ENCODE measurements at regions not wholly inside any gene's neighbourhood (a gene's known extent, or its start where the extent isn't known, plus 50 kb on each side); places are given as distances from the start of the nearest gene placed in this dataset.
A peak's percentile ranks its signal among the peaks of the same experiment; 100 is the strongest.

DNA sequence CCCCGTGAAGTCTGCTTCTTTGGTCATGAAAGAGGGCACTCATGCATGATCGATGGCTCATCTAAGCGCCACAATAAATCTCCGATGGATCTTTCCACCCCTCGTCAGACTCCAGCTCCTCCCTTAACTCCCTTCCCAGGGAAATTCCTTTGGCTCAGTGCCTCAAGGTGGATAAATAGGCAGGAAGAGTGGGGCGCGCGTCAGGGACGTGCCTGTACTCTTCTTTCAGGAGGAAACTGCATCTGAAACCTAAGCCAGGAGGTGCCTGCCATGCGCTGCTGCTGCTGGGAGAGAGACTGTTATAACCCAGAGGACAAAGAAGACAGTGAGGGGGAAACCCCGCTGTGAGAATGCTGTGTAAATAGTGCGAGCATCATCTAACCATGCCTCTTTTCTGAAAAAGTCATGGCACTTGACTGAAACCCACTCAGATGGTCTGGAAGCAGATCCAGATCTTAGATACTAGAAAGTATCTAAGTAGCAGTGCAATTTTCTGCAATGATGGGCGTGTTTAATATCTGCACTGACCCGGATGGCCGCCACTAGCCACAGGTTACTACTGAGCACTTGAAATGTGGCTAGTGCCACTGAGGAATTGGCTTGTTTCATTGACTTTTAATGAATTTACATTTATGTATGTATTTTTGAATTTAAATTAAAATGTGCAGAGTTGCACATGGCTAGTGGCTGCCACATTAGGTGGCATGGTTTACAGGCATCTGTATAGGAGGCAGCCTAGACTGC is 120.3 kb upstream of the BASP1 start (continued):
- TF ChIP-seq, protein P1, sequence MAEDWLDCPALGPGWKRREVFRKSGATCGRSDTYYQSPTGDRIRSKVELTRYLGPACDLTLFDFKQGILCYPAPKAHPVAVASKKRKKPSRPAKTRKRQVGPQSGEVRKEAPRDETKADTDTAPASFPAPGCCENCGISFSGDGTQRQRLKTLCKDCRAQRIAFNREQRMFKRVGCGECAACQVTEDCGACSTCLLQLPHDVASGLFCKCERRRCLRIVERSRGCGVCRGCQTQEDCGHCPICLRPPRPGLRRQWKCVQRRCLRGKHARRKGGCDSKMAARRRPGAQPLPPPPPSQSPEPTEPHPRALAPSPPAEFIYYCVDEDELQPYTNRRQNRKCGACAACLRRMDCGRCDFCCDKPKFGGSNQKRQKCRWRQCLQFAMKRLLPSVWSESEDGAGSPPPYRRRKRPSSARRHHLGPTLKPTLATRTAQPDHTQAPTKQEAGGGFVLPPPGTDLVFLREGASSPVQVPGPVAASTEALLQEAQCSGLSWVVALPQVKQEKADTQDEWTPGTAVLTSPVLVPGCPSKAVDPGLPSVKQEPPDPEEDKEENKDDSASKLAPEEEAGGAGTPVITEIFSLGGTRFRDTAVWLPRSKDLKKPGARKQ (CRISPR knock-in tag; IDR thresholded peaks at IDR 0.05), result no peak

DNA sequence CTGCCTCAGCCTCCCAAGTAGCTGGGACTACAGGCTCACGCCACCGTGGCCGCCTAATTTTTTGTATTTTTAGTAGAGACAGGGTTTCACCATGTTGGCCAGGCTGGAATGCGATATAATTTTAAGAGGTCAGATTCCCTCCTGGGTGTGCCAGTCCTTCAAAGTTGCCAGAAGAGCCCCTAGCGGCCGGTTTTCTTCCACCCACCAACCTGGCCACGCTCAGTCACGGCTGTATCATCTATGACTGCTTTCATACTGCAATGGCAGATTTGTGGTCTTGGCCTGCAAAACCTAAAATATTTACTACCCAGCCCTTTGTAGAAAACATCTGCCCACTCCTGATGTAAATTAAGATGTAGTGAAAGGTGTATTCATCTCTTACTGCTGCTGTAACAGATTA is 117.5 kb upstream of the BASP1 start:
- Histone ChIP-seq H3K9me1 (ENCODE audit: control insufficient read depth, insufficient read depth, low read length) (no peaks in the 10 kb centered on the region), H3K4me3 (no peak overlapping the region), H3K9ac (ENCODE audit: insufficient read depth in 1 of 2, low read depth in 2 of 2, low read length in 2 of 2) (no peak overlapping the region), H3K27me3 (ENCODE audit: control insufficient read depth in 2 of 2, insufficient read depth in 2 of 2, low read length in 2 of 2) (peaks cover 5% of the 10 kb centered on the region in 2 experiments; a peak in 3 of 5 replicates), H3K4me2 (ENCODE audit: insufficient read depth, low read length) (no peak overlapping the region), H3K9me3 (replicated peaks; ENCODE audit: control insufficient read depth, insufficient read depth, low read depth, low read length) (no peaks in the 10 kb centered on the region), H4K20me1 (replicated peaks; ENCODE audit: control insufficient read depth, insufficient read depth, low read length) (no peaks in the 10 kb centered on the region; the same call in 1 of the 2 replicates), H3K36me3 (ENCODE audit: control insufficient read depth, insufficient read depth, low read length) (no peaks in the 10 kb centered on the region), H3K79me2 (ENCODE audit: control insufficient read depth, insufficient read depth, low read length) (no peaks in the 10 kb centered on the region), H3K27ac (ENCODE audit: extremely low read depth, low read depth, low read length) (no peak overlapping the region), H3K4me1 (replicated peaks in 1 of 2; ENCODE audit: control insufficient read depth in 2 of 2, insufficient read depth in 2 of 2, low read length in 2 of 2) (no peaks in the 10 kb centered on the region), H2AFZ (ENCODE audit: low read depth, low read length) (no peak overlapping the region)
- intact Hi-C loops (cut with micrococcal nuclease), result no loop called here
- ChIA-PET CTCF (ENCODE audit: low intra/inter-chr PET ratio) (no interaction called here), POLR2A (interaction anchor here (0.7 kb wide), 1 partner anchor 60 kb away, joined by 3 read pairs; no protein-coding TSS in a partner anchor)
- TF ChIP-seq ZNF184 (CRISPR knock-in tag; IDR thresholded peaks at IDR 0.05), result no peak
- TF ChIP-seq, protein P2, sequence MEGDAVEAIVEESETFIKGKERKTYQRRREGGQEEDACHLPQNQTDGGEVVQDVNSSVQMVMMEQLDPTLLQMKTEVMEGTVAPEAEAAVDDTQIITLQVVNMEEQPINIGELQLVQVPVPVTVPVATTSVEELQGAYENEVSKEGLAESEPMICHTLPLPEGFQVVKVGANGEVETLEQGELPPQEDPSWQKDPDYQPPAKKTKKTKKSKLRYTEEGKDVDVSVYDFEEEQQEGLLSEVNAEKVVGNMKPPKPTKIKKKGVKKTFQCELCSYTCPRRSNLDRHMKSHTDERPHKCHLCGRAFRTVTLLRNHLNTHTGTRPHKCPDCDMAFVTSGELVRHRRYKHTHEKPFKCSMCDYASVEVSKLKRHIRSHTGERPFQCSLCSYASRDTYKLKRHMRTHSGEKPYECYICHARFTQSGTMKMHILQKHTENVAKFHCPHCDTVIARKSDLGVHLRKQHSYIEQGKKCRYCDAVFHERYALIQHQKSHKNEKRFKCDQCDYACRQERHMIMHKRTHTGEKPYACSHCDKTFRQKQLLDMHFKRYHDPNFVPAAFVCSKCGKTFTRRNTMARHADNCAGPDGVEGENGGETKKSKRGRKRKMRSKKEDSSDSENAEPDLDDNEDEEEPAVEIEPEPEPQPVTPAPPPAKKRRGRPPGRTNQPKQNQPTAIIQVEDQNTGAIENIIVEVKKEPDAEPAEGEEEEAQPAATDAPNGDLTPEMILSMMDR (IDR thresholded peaks at IDR 0.05 in 2 of 3, conservative IDR thresholded peaks at IDR 0.05 in 1 of 3; ENCODE audit: insufficient read depth in 2 of 3, low read depth in 1 of 3, low read length in 3 of 3), result peak in 1 of 3 experiments; percentile 23; a peak in 2 of 6 replicates
- TF ChIP-seq SMAD2 (IDR thresholded peaks at IDR 0.05; ENCODE audit: low read depth, low read length), result no peak
- BruUV-seq (replicated peaks), result no TSS peak
- in situ Hi-C loops (cut with MboI), result no loop called here
- ATAC-seq, result peak; percentile 64; the same call in 2 of the 3 replicates
- DNase-seq (ENCODE audit: extremely low read depth in 1 of 4, low spot score in 3 of 4), result peak in 1 of 4 experiments; percentile 10
- WGBS (ENCODE audit: insufficient coverage, low coverage, missing lambda C conversion rate), result 0% methylated on average over 8 of the region's 8 CpGs
- no peak for FAIRE-seq
